ENCODE measurements at regions not wholly inside any gene's neighbourhood (a gene's known extent, or its start where the extent isn't known, plus 50 kb on each side); places are given as distances from the start of the nearest gene placed in this dataset.

- TF ChIP-seq ZNF462 (CRISPR knock-in tag; IDR thresholded peaks at IDR 0.05) (no peak), ETS1 (IDR thresholded peaks at IDR 0.05) (no peak), ZNF114 (CRISPR knock-in tag; IDR thresholded peaks at IDR 0.05) (no peak)
Observed at GRCh38 chr9:73497796-73498195, 346.1 kb downstream of the ANXA1 start (continued).

DNA sequence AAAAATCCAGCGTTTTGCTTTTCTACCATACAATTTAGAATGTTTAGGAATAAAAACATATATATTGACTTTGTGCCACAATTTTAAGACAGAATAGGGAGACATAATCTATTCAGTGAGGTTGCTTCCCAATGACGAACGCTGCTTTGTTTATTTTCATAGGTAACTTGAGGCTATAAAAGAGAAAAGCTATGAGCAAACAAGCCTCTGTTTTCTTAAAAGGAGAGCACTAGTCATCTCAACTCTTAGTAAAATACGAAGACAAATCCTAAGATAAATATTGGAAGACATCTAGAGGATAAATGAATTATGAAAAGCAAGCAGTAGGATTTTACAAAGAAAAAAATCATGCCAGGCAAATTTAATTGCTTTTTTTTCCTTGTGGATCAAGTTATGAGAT is 363.6 kb downstream of the ANXA1 start:
- Histone ChIP-seq H3K9me2 (ENCODE audit: insufficient read depth) (no peaks in the 10 kb centered on the region), H3F3A (replicated peaks; ENCODE audit: low read depth) (no peaks in the 10 kb centered on the region), H3K4me3 (no peak overlapping the region), H2AFZ (no peak overlapping the region), H3K27ac (ENCODE audit: low read depth) (no peak overlapping the region), H3K4me2 (no peak overlapping the region), H3K4me1 (ENCODE audit: insufficient read depth) (no peaks in the 10 kb centered on the region), H4K20me1 (replicated peaks; ENCODE audit: insufficient read depth) (no peaks in the 10 kb centered on the region), H3K36me3 (ENCODE audit: insufficient read depth) (no peaks in the 10 kb centered on the region), H3K27me3 (ENCODE audit: insufficient read depth) (no peaks in the 10 kb centered on the region), H3K79me2 (replicated peaks; ENCODE audit: insufficient read depth) (no peaks in the 10 kb centered on the region)
- H3K27me3 Mint-ChIP-seq (ENCODE audit: insufficient read depth, low read depth, poor library complexity): no peaks in the 10 kb centered on the region
- TF ChIP-seq ZNF114 (CRISPR knock-in tag; IDR thresholded peaks at IDR 0.05) (no peak), POLR2AphosphoS5 (IDR thresholded peaks at IDR 0.05; ENCODE audit: low read depth) (no peak), STAT1 (IDR thresholded peaks at IDR 0.05; ENCODE audit: unreplicated experiment) (no peak), ZNF462 (CRISPR knock-in tag; IDR thresholded peaks at IDR 0.05) (no peak)
- H3K4me3 Mint-ChIP-seq: no peak overlapping the region
- DNase-seq (ENCODE audit: low spot score): no peak
- H3K27ac Mint-ChIP-seq: no peak overlapping the region
- H3K36me3 Mint-ChIP-seq (ENCODE audit: low read depth): no peaks in the 10 kb centered on the region
- H3K9me3 Mint-ChIP-seq: no peaks in the 10 kb centered on the region
- H3K4me1 Mint-ChIP-seq: peaks cover 8% of the 10 kb centered on the region; the same call in 2 of the 3 replicates
- ATAC-seq: no peak
